PFSK-1 (cell line): ENCODE measurements at regions not wholly inside any gene's neighbourhood (a gene's known extent, or its start where the extent isn't known, plus 50 kb on each side); places are given as distances from the start of the nearest gene placed in this dataset.

Source experiments
- POLR2AphosphoS5 ChIP-seq: IDR thresholded peaks from 2 replicates; pipeline ENCODE4 v1.6.1; 2012; ENCODE audit warnings: low read depth, mild to moderate bottlenecking, control low read depth, low read length, moderate library complexity
- SIN3A ChIP-seq: IDR thresholded peaks from 2 replicates; pipeline ENCODE4 v1.6.1; 2012; ENCODE audit warnings: mild to moderate bottlenecking, low read length, moderate library complexity, borderline replicate concordance; ENCODE audit not compliant: insufficient read depth
- TAF1 ChIP-seq: IDR thresholded peaks from 2 replicates; pipeline ENCODE4 v1.6.1; 2012; ENCODE audit warnings: low read length, control low read depth, borderline replicate concordance; ENCODE audit not compliant: insufficient read depth
- TF ChIP-seq, protein P1 (sequence below), 2 experiments: IDR thresholded peaks; 2 replicates each; pipeline versions ENCODE4 v1.6.1 to v1.8.0; 2011 to 2012; ENCODE audit warnings: low read depth in 2 of 2, low read length in 2 of 2, control low read depth in 1 of 2, inconsistent platforms in 1 of 2, mild to moderate bottlenecking in 1 of 2, moderate library complexity in 1 of 2; ENCODE audit not compliant: insufficient read depth in 1 of 2

DNA sequence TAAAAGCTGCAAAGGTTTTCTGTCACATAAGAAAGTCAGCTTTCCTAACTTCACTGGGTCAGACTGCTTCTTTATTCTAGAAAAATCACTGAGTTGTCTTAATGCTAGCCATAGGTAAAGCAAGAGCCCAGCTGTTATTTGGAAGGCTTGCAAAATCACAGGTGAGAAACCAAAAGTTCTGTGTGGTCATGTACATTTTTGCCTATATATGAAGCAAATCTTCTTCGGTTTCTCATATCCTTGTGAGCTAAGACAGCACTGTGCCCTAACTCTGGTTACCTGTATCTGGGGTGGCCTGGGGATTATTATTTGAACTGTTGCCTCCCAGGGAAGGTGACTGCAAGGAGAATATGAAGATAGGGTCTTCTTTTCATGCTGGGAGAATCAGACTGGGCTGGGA, 444.9 kb upstream of the CLINT1 start:
- no peak for TF ChIP-seq SIN3A
- TF ChIP-seq TAF1, result no peak
- no peak for TF ChIP-seq POLR2AphosphoS5
- TF ChIP-seq, protein P1, sequence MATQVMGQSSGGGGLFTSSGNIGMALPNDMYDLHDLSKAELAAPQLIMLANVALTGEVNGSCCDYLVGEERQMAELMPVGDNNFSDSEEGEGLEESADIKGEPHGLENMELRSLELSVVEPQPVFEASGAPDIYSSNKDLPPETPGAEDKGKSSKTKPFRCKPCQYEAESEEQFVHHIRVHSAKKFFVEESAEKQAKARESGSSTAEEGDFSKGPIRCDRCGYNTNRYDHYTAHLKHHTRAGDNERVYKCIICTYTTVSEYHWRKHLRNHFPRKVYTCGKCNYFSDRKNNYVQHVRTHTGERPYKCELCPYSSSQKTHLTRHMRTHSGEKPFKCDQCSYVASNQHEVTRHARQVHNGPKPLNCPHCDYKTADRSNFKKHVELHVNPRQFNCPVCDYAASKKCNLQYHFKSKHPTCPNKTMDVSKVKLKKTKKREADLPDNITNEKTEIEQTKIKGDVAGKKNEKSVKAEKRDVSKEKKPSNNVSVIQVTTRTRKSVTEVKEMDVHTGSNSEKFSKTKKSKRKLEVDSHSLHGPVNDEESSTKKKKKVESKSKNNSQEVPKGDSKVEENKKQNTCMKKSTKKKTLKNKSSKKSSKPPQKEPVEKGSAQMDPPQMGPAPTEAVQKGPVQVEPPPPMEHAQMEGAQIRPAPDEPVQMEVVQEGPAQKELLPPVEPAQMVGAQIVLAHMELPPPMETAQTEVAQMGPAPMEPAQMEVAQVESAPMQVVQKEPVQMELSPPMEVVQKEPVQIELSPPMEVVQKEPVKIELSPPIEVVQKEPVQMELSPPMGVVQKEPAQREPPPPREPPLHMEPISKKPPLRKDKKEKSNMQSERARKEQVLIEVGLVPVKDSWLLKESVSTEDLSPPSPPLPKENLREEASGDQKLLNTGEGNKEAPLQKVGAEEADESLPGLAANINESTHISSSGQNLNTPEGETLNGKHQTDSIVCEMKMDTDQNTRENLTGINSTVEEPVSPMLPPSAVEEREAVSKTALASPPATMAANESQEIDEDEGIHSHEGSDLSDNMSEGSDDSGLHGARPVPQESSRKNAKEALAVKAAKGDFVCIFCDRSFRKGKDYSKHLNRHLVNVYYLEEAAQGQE (IDR thresholded peaks at IDR 0.05; ENCODE audit: insufficient read depth in 1 of 2, low read depth in 2 of 2, low read length in 2 of 2), result no peak
